HEK293T (cell line): ENCODE measurements at regions not wholly inside any gene's neighbourhood (a gene's known extent, or its start where the extent isn't known, plus 50 kb on each side); places are given as distances from the start of the nearest gene placed in this dataset.

Experiments used
- CTCF ChIA-PET: fragments of 350-600 bp; formaldehyde crosslinking; extraction: SDS; loops from one replicate; lab custom pipeline; 2021; ENCODE audit warnings: antibody characterized with exemption, inconsistent platforms; lab: Yijun Ruan, JAX
- POLR2A ChIA-PET: fragments of 350-600 bp; formaldehyde crosslinking; extraction: SDS; loops from one replicate; lab custom pipeline; 2020; ENCODE audit warnings: antibody characterized with exemption, inconsistent platforms; lab: Yijun Ruan, JAX
- DNase-seq: peaks from one replicate; pipeline ENCODE4 v3.0.0; 2012; ENCODE audit warnings: mixed read lengths; ENCODE audit errors: extremely low spot score
- ARNT ChIP-seq: fragments of 450-650 bp; IDR thresholded peaks from 2 replicates; pipeline ENCODE4 v1.6.1; 2017; ENCODE audit warnings: mild to moderate bottlenecking
- BHLHE40 ChIP-seq: fragments of 450-650 bp; IDR thresholded peaks from 2 replicates; pipeline ENCODE4 v1.6.1; 2016; ENCODE audit warnings: mild to moderate bottlenecking, moderate library complexity, borderline replicate concordance
- CTBP1 ChIP-seq: fragments of 450-650 bp; IDR thresholded peaks from 2 replicates; pipeline ENCODE4 v1.6.1; 2016; ENCODE audit warnings: borderline replicate concordance
- ELF4 ChIP-seq: fragments of 450-650 bp; IDR thresholded peaks from 2 replicates; pipeline ENCODE4 v1.6.1; 2017; ENCODE audit warnings: antibody characterized with exemption
- FOXA1 ChIP-seq: fragments of 450-650 bp; IDR thresholded peaks from 2 replicates; pipeline ENCODE4 v1.6.1; 2016; ENCODE audit warnings: mild to moderate bottlenecking
- FOXK2 ChIP-seq: fragments of 450-650 bp; IDR thresholded peaks from 2 replicates; pipeline ENCODE4 v1.6.1; 2016; ENCODE audit warnings: mild to moderate bottlenecking
- FOXM1 ChIP-seq: fragments of 450-650 bp; IDR thresholded peaks from 2 replicates; pipeline ENCODE4 v1.6.1; 2017; ENCODE audit warnings: mild to moderate bottlenecking, borderline replicate concordance
- HDGF ChIP-seq: fragments of 450-650 bp; IDR thresholded peaks from 2 replicates; pipeline ENCODE4 v1.6.1; 2017; ENCODE audit warnings: antibody characterized with exemption, borderline replicate concordance
- L3MBTL2 ChIP-seq: fragments of 450-650 bp; conservative IDR thresholded peaks from 2 replicates; pipeline ENCODE4 v1.6.1; 2016; ENCODE audit warnings: mild to moderate bottlenecking
- LEF1 ChIP-seq: fragments of 450-650 bp; IDR thresholded peaks from 2 replicates; pipeline ENCODE4 v1.6.1; 2017; ENCODE audit warnings: mild to moderate bottlenecking, borderline replicate concordance
- NFRKB ChIP-seq: fragments of 450-650 bp; IDR thresholded peaks from 2 replicates; pipeline ENCODE4 v1.6.1; 2016; ENCODE audit warnings: mild to moderate bottlenecking, moderate library complexity
- PKNOX1 ChIP-seq: fragments of 450-650 bp; IDR thresholded peaks from 2 replicates; pipeline ENCODE4 v1.6.1; 2016
- SP1 ChIP-seq: fragments of 450-650 bp; IDR thresholded peaks from 2 replicates; pipeline ENCODE4 v1.6.1; 2017
- SUZ12 ChIP-seq: fragments of 450-650 bp; IDR thresholded peaks from 2 replicates; pipeline ENCODE4 v1.6.1; 2016; ENCODE audit warnings: mild to moderate bottlenecking
- TARDBP ChIP-seq: fragments of 450-650 bp; IDR thresholded peaks from 2 replicates; pipeline ENCODE4 v1.6.1; 2016
- ZNF384 ChIP-seq: fragments of 450-650 bp; IDR thresholded peaks from 2 replicates; pipeline ENCODE4 v1.6.1; 2016

GRCh38 chr5:30600892-30601291 lies 592.6 kb upstream of the CDH6 start:
- ChIA-PET CTCF (no interaction called here), POLR2A (no interaction called here)
- no peak for DNase-seq
- no peak for TF ChIP-seq HDGF
- no peak for TF ChIP-seq CTBP1
- TF ChIP-seq SP1, result no peak
- no peak for TF ChIP-seq LEF1
- no peak for TF ChIP-seq BHLHE40

GRCh38 chr5:30596495-30597064 lies 596.9 kb upstream of the CDH6 start:
- DNase-seq, result no peak
- CTCF ChIA-PET, result no interaction called here
- POLR2A ChIA-PET, result no interaction called here
- TF ChIP-seq LEF1 (no peak), ELF4 (no peak), SP1 (no peak), PKNOX1 (no peak), L3MBTL2 (no peak), FOXM1 (no peak), ARNT (no peak), NFRKB (no peak), TARDBP (no peak), SUZ12 (no peak), ZNF384 (no peak), FOXK2 (no peak), BHLHE40 (no peak), FOXA1 (no peak), HDGF (no peak), CTBP1 (no peak)

GRCh38 chr5:30594331-30594730 lies 599.2 kb upstream of the CDH6 start:
- ChIA-PET POLR2A (interaction anchor here (0.7 kb wide), 1 partner anchor 920 kb away, joined by 3 read pairs; no protein-coding TSS in a partner anchor), CTCF (no interaction called here)
- no peak for DNase-seq
- TF ChIP-seq FOXA1 (no peak), ARNT (no peak), HDGF (no peak), LEF1 (no peak), BHLHE40 (no peak), ELF4 (no peak), SP1 (no peak), NFRKB (no peak)

- ChIA-PET CTCF (no interaction called here), POLR2A (no interaction called here)
- no peak for TF ChIP-seq LEF1
- TF ChIP-seq ZNF384, result no peak
- no peak for TF ChIP-seq L3MBTL2
- TF ChIP-seq TARDBP, result no peak
- TF ChIP-seq BHLHE40, result no peak
- no peak for TF ChIP-seq FOXK2
- TF ChIP-seq FOXA1, result no peak
- TF ChIP-seq SUZ12, result no peak
- no peak for TF ChIP-seq FOXM1
- TF ChIP-seq CTBP1, result no peak
- DNase-seq, result no peak
Measured at GRCh38 chr5:30592833-30593232, 600.7 kb upstream of the CDH6 start.

GRCh38 chr5:30581198-30581935 lies 612.1 kb upstream of the CDH6 start:
- no peak for DNase-seq
- TF ChIP-seq SUZ12 (no peak), ZNF384 (no peak), FOXK2 (no peak), NFRKB (no peak), SP1 (no peak), ELF4 (no peak), BHLHE40 (no peak), FOXM1 (no peak), L3MBTL2 (no peak), ARNT (no peak), PKNOX1 (no peak), HDGF (no peak), CTBP1 (no peak), TARDBP (no peak), FOXA1 (no peak), LEF1 (no peak)
- POLR2A ChIA-PET, result no interaction called here
- CTCF ChIA-PET, result no interaction called here

GRCh38 chr5:30574761-30575160 lies 618.7 kb upstream of the CDH6 start:
- no peak for DNase-seq
- TF ChIP-seq PKNOX1, result no peak
- ChIA-PET POLR2A (no interaction called here), CTCF (no interaction called here)
